ENCODE measurements at regions not wholly inside any gene's neighbourhood (a gene's known extent, or its start where the extent isn't known, plus 50 kb on each side); places are given as distances from the start of the nearest gene placed in this dataset.

- DNase-seq (ENCODE audit: low read depth in 2 of 2): no peak
Measured at GRCh38 chr13:40336228-40337221, 329.9 kb downstream of the FOXO1 start.

- no peak for DNase-seq (ENCODE audit: low read depth in 2 of 2)
Measured at GRCh38 chr13:40337651-40338050, 328.8 kb downstream of the FOXO1 start.

- DNase-seq (ENCODE audit: low read depth in 2 of 2): no peak
Measured at GRCh38 chr13:40338217-40338616, 328.2 kb downstream of the FOXO1 start.

- no peak for DNase-seq (ENCODE audit: low read depth in 2 of 2)
Measured at GRCh38 chr13:40340368-40341095, 325.9 kb downstream of the FOXO1 start.

- DNase-seq (ENCODE audit: low read depth in 2 of 2): no peak
Measured at GRCh38 chr13:40341096-40341471, 325.4 kb downstream of the FOXO1 start.

GRCh38 chr13:40341501-40341900, 324.9 kb downstream of the FOXO1 start:
- DNase-seq (ENCODE audit: low read depth in 2 of 2): no peak

GRCh38 chr13:40342461-40342860, 324.0 kb downstream of the FOXO1 start:
- DNase-seq (ENCODE audit: low read depth in 2 of 2): no peak

GRCh38 chr13:40342901-40343300, 323.5 kb downstream of the FOXO1 start:
- DNase-seq (ENCODE audit: low read depth in 2 of 2): no peak

- no peak for DNase-seq (ENCODE audit: low read depth in 2 of 2)
Measured at GRCh38 chr13:40343550-40344269, 322.7 kb downstream of the FOXO1 start.

GRCh38 chr13:40344270-40345148, 321.9 kb downstream of the FOXO1 start:
- DNase-seq (ENCODE audit: low read depth in 2 of 2): no peak

- no peak for DNase-seq (ENCODE audit: low read depth in 2 of 2)
Measured at GRCh38 chr13:40345149-40345514, 321.3 kb downstream of the FOXO1 start.

- DNase-seq (ENCODE audit: low read depth in 2 of 2): no peak
Measured at GRCh38 chr13:40345654-40346372, 320.6 kb downstream of the FOXO1 start.

- DNase-seq (ENCODE audit: low read depth in 2 of 2): no peak
Measured at GRCh38 chr13:40346592-40346991, 319.8 kb downstream of the FOXO1 start.

GRCh38 chr13:40348096-40348679, 318.3 kb downstream of the FOXO1 start:
- DNase-seq (ENCODE audit: low read depth in 2 of 2): no peak

GRCh38 chr13:40350283-40350992, 316.0 kb downstream of the FOXO1 start:
- no peak for DNase-seq (ENCODE audit: low read depth in 2 of 2)

GRCh38 chr13:40351537-40352379, 314.7 kb downstream of the FOXO1 start:
- DNase-seq (ENCODE audit: low read depth in 2 of 2): no peak

- DNase-seq (ENCODE audit: low read depth in 2 of 2): no peak
Measured at GRCh38 chr13:40352380-40352778, 314.1 kb downstream of the FOXO1 start.

- no peak for DNase-seq (ENCODE audit: low read depth in 2 of 2)
Measured at GRCh38 chr13:40352802-40353562, 313.5 kb downstream of the FOXO1 start.

Data from fibroblast of skin of left biceps (primary cell).